T-helper 1 cell treated with Interleukin-12 subunit alpha and Interleukin-12 subunit beta and Interleukin-4 antibody, amounts not matched to agents 30 μg/mL and 1 μg/mL, for 36 hours (primary cell): ENCODE measurements at regions not wholly inside any gene's neighbourhood (a gene's known extent, or its start where the extent isn't known, plus 50 kb on each side); places are given as distances from the start of the nearest gene placed in this dataset.
A peak's percentile ranks its signal among the peaks of the same experiment; 100 is the strongest.
"Not testable (repeated sequence)": the region's sequence is repeated elsewhere in the genome, so short reads cannot be mapped to it uniquely, and the experiment has no call there.

ENCODE experiments used
- H3K27ac Mint-ChIP-seq: one replicate; pipeline ENCODE4 v1.8.0; 2021; ENCODE audit warnings: mild to moderate bottlenecking, mixed read lengths
- H3K27me3 Mint-ChIP-seq: one replicate; pipeline ENCODE4 v1.8.0; 2021; ENCODE audit warnings: low read depth, mixed read lengths
- H3K36me3 Mint-ChIP-seq: one replicate; pipeline ENCODE4 v1.8.0; 2021; ENCODE audit warnings: low read depth, mixed read lengths
- H3K4me1 Mint-ChIP-seq: one replicate; pipeline ENCODE4 v1.8.0; 2021; ENCODE audit warnings: low read depth, mixed read lengths
- H3K4me3 Mint-ChIP-seq: one replicate; pipeline ENCODE4 v1.8.0; 2021; ENCODE audit warnings: mild to moderate bottlenecking, moderate library complexity, mixed read lengths
- H3K9me3 Mint-ChIP-seq: one replicate; pipeline ENCODE4 v1.8.0; 2021; ENCODE audit warnings: mixed read lengths

DNA sequence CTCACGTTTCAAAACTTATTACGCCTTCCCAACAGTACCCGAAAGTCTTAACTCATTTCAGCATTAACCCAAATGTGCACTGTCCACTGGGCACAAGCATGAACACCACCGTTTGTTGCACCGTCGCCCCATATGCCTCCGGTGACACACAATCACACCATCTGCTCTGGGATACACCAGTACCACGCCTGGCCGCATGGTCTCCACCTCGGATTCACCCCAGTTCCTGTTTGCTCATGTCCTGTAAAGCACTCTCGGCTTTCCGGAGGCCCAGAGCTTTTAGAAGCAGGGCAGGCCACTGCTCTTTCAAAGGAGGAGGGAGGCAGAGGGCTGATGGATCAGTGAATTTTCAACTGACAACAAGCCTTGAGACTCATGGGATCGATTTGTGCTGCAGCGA lies 1570.0 kb upstream of the DEFB115 start:
- Mint-ChIP-seq H3K36me3 (peaks cover 7% of the 10 kb centered on the region), H3K4me1 (no peaks in the 10 kb centered on the region), H3K4me3 (no peak overlapping the region), H3K9me3 (peaks cover 39% of the 10 kb centered on the region), H3K27ac (no peak overlapping the region), H3K27me3 (no peaks in the 10 kb centered on the region)

DNA sequence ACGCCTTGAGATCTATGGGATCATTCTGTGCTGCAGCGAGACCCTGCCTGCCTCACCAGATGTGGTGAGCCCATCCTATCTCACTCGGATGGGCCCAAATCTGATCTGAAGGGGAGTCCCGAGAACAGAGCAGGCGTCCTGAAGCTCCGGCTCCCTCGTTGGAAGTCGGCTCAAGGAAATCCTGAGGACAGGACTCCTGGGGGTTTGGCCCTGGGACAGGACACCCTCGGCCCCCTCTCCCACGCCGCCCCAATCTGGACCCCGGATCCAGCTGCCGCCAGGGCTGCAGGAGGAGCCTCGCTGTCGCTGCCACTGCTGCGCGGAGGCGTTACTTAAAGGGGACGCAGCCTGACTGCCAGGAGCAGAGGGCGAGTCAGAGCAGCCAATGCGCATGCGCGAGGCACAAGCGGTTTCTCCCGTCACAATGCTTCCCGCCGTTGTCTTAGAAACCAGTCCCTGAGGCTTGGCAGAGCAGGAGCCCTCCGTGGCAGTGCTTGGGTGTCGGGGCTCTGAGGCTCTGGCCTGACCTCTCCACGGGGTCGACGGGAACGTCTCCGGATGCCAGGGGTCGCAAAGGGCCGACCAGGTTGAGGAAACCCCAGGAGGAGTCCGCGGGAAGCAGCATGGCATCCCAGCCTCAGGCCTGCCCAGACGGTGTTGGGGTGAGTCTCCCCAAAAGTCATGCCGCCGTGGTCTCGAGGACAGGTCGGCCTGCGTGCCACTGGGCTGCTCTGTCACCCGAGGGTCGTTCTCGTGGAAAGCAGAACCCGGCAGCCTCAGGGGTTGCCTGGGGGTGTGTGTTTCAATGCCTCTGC lies 1567.8 kb upstream of the DEFB115 start:
- H3K36me3 Mint-ChIP-seq = peaks cover 7% of the 10 kb centered on the region
- no peak overlapping the region for H3K4me3 Mint-ChIP-seq
- no peaks in the 10 kb centered on the region for H3K4me1 Mint-ChIP-seq
- H3K9me3 Mint-ChIP-seq = peaks cover 30% of the 10 kb centered on the region
- H3K27ac Mint-ChIP-seq = no peak overlapping the region
- no peaks in the 10 kb centered on the region for H3K27me3 Mint-ChIP-seq

DNA sequence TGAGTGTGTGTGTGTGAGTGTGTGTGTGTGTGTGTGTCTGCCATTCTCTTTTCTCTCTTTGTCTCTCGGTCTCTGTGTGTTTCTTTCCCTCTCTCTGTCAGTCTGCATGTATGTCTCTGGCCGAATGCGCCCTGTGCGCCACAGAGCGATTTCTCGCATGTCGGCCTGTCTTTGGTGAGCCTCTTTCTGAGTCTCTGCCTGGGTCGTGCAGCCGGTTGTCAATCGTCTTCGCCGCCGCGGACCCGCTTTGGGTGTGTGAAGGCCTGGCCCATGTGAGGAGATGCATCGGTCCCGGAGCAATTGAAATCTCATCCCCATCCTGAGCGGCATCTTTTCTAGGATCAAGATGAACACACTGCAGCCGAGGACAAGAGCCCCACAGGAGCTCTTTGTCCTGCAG lies 1567.2 kb upstream of the DEFB115 start:
- peaks cover 29% of the 10 kb centered on the region for H3K9me3 Mint-ChIP-seq
- H3K4me3 Mint-ChIP-seq = no peak overlapping the region
- H3K27ac Mint-ChIP-seq = no peak overlapping the region

DNA sequence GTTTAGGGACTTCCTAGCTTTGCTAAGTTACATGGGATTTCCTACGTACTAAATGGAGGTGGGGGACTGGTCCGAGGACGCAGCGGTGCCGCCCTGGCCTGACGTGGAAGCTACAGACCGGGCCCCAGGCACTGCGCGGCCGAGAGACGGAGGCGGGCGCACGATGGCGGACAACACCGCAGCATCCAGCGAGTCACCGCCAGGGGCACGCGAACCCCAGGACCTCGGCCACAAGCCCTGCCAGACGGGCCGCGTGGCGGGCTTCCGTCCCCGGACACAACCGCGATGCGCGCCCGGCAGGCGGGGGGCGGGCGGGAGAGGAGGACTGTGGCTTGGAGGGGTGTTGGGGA lies 1516.9 kb upstream of the DEFB115 start:
- Mint-ChIP-seq H3K27me3 (no peaks in the 10 kb centered on the region), H3K4me3 (no peak overlapping the region), H3K4me1 (no peaks in the 10 kb centered on the region), H3K9me3 (peaks cover 41% of the 10 kb centered on the region), H3K27ac (no peak overlapping the region), H3K36me3 (peaks cover 2% of the 10 kb centered on the region)

More for the DNA sequence above, 1567.2 kb upstream of the DEFB115 start:
- Mint-ChIP-seq H3K36me3 (peaks cover 7% of the 10 kb centered on the region), H3K27me3 (no peaks in the 10 kb centered on the region), H3K4me1 (no peaks in the 10 kb centered on the region)

DNA sequence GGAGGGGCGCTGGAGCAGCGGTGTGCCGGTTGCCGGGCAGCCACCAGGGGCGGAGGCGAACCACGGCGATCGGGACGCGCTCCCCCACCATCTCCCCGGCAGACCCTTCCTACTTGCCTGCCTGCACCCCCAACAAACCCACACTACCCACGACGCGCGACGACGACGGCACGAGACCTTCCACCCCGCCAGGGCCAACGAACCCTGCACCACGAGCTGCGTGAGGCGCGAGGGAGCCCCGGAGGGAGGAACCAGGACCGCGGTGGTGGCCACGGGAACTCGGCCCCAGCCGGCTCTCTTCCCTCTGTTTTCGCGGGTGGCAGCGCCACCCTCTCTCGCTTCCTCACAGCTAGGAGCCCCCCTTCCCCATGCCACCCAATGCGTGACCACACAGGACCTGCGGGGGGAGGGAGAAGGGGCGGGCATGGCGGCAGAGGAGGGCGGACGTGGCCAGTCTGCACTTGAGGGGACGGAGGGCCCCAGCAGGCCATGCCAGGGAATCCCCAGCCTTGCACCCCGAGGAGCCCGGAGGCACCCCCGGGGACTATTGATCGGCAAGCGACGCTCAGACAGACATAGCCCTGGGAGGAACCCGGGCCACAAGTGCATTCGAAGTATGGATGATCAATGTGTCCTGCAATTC lies 1516.4 kb upstream of the DEFB115 start:
- Mint-ChIP-seq H3K27me3 (no peaks in the 10 kb centered on the region), H3K4me1 (no peaks in the 10 kb centered on the region), H3K4me3 (no peak overlapping the region), H3K36me3 (peaks cover 2% of the 10 kb centered on the region), H3K27ac (no peak overlapping the region), H3K9me3 (peaks cover 40% of the 10 kb centered on the region)

DNA sequence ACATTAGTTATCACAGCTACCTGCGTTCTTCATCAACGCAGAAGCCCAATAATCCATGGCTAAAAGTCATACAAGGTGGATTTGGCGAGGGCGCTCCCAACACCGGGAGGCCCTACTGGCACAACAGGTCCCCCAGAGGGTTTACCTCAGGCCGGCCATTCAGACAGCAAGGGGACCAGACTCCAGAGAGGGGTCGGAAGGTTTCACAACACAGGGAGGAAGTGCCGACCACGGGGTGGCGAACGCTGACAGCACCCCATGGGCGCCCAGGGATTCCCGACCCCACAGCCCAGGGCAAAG lies 1515.9 kb upstream of the DEFB115 start:
- Mint-ChIP-seq H3K27me3 (no peaks in the 10 kb centered on the region), H3K36me3 (peaks cover 2% of the 10 kb centered on the region), H3K4me1 (no peaks in the 10 kb centered on the region), H3K9me3 (peaks cover 44% of the 10 kb centered on the region), H3K4me3 (no peak overlapping the region), H3K27ac (no peak overlapping the region)

DNA sequence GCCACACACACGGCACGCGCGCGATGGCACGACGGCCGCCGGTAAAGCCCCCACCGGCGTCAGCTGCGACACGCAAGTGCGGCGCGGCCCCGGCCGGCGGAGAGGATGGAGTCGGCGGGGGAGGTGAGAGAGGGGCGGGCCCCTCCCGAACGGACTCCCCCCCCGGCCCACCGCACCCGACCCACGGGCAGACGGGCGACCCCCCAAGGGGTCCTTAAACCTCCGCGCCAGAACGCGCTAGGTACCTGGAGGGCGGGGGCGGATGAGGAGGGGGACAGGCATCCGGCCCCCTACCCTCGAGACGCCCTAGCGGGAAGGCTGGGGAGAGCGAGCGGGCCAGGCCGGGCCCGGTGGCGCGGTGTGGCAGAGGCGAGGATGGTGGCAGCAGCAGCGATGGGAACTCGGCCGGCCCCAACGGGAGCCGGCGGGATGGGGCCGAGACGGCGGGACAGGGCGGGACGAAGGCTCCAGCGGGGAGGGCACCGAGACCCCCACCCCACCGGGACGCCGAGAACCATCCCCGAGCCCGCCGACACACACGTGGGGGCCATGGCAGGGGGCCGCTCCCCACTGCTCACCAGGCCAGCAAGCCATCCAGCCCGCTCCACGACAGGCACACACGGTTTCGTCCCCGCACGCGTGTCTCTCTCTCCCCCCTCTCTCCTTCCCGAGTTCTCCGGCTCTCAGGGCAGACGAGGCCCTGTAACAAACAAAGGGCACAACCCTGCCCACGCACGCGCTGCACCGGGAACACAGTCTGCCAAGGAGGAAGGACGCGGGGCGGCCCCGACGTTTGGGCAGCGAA lies 1515.4 kb upstream of the DEFB115 start:
- Mint-ChIP-seq H3K4me1 (no peaks in the 10 kb centered on the region), H3K27ac (no peak overlapping the region), H3K9me3 (peaks cover 48% of the 10 kb centered on the region), H3K27me3 (no peaks in the 10 kb centered on the region), H3K4me3 (no peak overlapping the region), H3K36me3 (peaks cover 2% of the 10 kb centered on the region)

DNA sequence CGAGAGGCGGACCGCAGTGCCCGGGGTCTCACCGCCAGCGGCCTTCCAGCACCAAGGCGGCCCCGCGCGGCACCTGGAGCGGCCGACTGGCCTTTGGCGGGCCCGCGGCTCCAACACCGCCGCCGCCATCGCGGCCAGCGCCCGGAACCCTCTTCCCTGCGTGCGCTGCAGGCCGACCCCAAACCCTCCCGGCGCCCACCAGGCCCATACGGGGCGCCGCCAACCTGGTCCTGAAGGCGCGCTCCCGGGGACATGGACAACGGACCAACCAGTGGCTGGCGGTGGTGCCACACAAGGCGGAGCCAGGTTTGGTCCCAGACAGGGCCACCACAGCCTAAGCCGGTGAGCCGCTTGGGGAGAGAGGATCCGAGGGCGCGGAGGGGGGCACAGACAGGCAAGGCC lies 1514.8 kb upstream of the DEFB115 start:
- peaks cover 44% of the 10 kb centered on the region for H3K9me3 Mint-ChIP-seq
- no peaks in the 10 kb centered on the region for H3K27me3 Mint-ChIP-seq
- H3K36me3 Mint-ChIP-seq = peaks cover 2% of the 10 kb centered on the region
- H3K4me3 Mint-ChIP-seq = no peak overlapping the region
- H3K4me1 Mint-ChIP-seq = no peaks in the 10 kb centered on the region
- no peak overlapping the region for H3K27ac Mint-ChIP-seq

DNA sequence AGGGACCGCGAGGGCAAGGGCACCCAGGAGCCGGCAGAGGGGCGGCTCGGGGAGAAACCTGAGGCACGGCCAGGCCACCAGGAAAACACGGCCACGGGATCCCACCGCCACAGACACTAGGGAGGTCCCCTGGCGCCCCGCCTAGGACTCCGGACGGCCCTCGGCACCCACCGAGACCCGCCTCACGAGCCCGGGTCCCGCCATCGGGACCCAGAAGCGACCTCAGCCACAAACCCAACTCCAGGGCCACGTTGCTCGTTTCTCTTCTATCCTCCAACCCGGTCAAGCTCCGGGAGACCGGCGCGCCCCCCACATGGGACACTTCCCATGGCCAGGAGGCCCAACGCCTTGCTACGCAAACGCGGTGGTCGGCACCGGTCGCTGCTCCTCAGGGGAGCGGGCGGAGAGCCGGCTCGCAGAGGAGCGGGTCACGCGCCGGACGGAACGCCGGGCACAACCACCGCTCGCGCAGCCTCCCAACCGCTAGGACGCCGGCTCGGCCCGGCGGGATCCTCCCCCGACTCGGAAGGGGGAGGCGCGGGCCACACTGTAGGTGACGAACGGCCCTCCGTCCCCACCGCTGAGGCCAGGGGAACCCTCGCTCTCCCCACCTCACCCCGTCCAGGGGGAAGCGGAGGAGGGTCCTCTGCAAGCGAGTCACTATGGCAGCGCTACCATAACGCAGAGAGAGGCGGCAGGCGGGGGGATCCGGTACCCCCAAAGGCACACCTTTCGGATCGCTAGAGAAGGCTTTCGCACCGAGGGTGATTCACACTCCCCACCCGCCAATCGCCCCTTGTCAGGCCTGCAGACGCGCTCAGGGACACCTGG lies 1514.1 kb upstream of the DEFB115 start:
- H3K27ac Mint-ChIP-seq = no peak overlapping the region
- H3K36me3 Mint-ChIP-seq = peaks cover 2% of the 10 kb centered on the region
- H3K4me3 Mint-ChIP-seq = no peak overlapping the region
- H3K4me1 Mint-ChIP-seq = no peaks in the 10 kb centered on the region
- H3K27me3 Mint-ChIP-seq = no peaks in the 10 kb centered on the region
- peaks cover 38% of the 10 kb centered on the region for H3K9me3 Mint-ChIP-seq

DNA sequence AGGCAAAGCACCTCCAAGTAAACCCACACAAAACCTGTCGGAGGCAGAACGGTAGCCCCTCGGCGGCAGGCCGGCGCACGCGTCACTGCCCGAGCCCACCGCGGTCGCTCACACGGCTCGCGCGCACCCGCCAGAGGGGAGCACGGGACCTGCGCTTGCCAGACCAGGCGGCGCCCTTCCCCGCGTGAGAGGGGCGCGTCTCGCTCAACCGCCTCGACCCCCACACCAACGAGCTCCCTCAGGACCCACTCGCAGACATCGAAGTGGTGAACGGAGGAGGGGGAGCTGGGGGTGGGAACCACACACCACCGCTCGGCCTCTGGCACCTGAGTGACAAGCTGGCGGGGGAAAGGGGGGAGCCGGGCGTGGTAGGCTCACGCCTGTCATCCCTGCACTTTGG lies 1513.4 kb upstream of the DEFB115 start:
- no peaks in the 10 kb centered on the region for H3K4me1 Mint-ChIP-seq
- H3K36me3 Mint-ChIP-seq = peaks cover 2% of the 10 kb centered on the region
- no peak overlapping the region for H3K27ac Mint-ChIP-seq
- no peaks in the 10 kb centered on the region for H3K27me3 Mint-ChIP-seq
- H3K4me3 Mint-ChIP-seq = no peak overlapping the region
- H3K9me3 Mint-ChIP-seq = peaks cover 32% of the 10 kb centered on the region

DNA sequence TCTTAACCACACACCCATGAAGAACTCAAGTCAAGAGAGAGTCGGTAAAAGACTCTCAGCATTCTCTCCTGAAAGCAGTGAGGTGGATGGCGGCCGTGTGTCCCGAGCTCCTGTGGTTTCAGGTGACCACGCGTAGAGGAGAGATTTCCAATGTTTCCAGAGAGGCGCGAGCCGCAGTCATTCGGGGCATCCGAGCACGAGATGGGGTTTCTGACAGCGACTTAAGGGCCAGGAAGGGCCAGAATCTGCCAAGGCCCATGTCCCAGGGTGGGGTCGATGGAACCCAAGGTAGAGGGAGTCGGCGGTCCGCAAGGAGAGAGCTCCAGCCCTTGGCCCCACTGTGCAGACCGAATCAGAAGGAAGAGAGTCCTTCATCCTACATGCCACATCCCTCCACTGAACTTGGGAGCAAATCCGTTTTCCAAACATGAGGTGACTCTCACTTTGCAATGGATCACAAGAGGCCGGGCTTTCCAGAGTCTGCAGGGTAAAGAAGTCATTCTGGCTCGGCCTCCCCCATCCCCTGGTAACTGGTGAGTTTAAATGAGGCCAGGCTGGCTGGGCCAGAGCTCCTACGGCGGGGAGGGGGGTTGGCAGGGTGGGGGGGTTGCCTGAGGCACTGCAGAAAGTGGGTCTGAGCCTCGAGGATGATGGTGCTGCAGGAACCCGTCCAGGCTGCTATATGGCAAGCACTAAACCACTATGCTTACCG lies 1511.8 kb upstream of the DEFB115 start:
- H3K4me3 Mint-ChIP-seq, H3K36me3 Mint-ChIP-seq, H3K27me3 Mint-ChIP-seq, H3K4me1 Mint-ChIP-seq, H3K27ac Mint-ChIP-seq: not testable (repeated sequence)
- H3K9me3 Mint-ChIP-seq = peaks cover 26% of the 10 kb centered on the region

DNA sequence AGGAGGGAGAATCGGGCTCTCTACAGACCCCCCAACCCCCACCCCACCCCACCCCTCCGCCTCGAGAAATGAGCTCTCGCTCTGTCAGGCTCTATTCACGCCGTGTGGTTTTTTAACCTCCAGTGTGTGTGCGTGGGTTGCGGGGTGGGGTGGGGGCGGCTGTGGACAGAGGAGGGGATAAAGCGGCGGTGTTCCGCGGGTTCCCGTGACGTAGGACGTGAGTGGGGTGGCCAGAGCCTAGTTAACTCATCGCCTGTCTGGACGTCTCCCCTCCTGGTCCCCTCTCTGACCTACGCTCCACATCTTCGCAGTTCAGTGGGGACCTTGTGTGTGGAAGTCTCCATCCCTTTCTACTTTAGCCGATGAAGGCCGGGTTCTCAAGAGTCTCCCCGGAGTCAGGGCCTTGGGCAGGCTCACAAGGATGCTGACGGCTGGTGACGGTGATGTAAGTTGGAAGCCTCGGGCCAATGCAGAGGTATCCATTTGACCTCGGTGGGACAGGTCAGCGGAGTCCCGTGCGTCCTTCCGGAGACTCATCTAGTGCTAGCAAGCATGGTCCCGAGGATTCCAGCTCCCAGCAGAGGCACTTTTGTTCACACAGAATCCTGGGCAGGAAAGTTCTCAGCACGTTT lies 1507.1 kb upstream of the DEFB115 start:
- Mint-ChIP-seq H3K27ac (no peak overlapping the region), H3K4me3 (no peak overlapping the region), H3K4me1 (peaks cover 12% of the 10 kb centered on the region), H3K27me3 (no peaks in the 10 kb centered on the region), H3K9me3 (peaks cover 52% of the 10 kb centered on the region), H3K36me3 (peaks cover 3% of the 10 kb centered on the region)

DNA sequence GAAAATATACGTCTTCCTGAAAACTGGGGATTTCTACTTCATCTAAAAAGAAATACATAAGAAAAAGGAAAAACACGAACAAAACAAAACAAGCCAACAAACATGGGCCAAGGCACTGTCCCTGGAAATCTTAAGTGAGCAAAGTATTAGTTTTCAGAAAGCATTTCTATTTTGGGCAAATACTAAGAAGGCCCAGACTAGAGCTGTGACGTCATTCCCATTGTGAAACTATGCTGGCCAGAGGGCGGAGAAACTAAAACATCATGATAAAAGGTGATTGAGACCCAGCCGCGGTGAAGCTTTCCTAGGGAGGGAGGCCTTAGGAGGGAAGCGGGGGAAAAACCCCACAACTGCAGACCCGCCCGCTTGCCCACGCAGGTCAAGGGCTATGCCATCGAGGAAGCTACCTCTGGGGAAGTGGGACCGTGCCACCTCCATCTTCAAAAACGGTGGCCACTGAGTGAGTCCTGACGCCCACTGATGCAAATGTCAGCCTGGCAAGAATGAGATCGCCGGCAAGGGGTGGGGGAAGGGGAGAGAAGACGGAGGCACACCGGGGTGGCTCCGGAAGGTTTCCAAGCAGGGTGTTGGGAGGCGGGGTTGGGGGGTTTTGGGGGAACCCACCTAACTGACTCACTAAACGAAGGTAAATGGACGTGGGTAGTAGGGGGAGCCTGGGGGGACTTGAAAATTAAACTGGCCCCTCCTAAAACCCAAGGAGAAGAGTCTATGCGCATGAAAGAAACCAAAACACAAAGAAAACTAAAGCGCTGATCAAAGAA lies 1504.6 kb upstream of the DEFB115 start:
- not testable (repeated sequence) for H3K27me3 Mint-ChIP-seq
- H3K27ac Mint-ChIP-seq = peak overlapping the region; percentile 87
- peaks cover 49% of the 10 kb centered on the region for H3K9me3 Mint-ChIP-seq
- H3K4me1 Mint-ChIP-seq = peaks cover 13% of the 10 kb centered on the region
- H3K36me3 Mint-ChIP-seq = peaks cover 11% of the 10 kb centered on the region
- H3K4me3 Mint-ChIP-seq = peak overlapping the region; percentile 53
